GM21390 (cell line): ENCODE measurements at regions not wholly inside any gene's neighbourhood (a gene's known extent, or its start where the extent isn't known, plus 50 kb on each side); places are given as distances from the start of the nearest gene placed in this dataset.
A peak's percentile ranks its signal among the peaks of the same experiment; 100 is the strongest.
"Not testable (repeated sequence)": the region's sequence is repeated elsewhere in the genome, so short reads cannot be mapped to it uniquely, and the experiment has no call there.

Source experiments
- ATAC-seq: cut with Tn5 transposase; IDR thresholded peaks from one replicate; pipeline ENCODE4 v1.9.1; 2021; ENCODE audit not compliant: unreplicated experiment

DNA sequence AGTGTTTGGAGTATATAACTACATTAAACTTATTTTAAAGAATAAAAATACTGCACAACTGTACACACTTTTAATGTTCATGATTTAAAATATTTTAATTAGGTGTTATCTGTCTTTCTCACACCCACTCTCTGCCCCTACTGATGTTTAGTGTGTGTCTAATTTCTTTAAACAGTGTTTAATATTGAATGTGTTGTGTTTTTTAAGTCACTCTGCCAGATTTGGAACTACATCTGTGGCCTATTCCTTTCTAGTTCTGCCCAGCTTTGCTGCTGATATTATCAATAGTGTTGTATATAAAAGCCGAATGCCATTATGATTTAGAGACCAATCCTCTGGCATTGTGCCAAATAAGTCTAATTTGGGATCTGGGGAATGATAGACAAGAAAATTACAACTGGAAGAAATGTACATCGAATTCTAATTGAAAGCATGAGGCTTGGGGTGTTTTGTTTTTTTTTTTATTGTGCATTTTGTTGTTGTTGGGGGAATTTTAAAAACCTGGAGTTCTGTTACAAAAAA lies 398.0 kb downstream of the CPS1 start:
- ATAC-seq, result no peak

GRCh38 chr2:210955591-210955990 lies 399.2 kb downstream of the CPS1 start:
- no peak for ATAC-seq

DNA sequence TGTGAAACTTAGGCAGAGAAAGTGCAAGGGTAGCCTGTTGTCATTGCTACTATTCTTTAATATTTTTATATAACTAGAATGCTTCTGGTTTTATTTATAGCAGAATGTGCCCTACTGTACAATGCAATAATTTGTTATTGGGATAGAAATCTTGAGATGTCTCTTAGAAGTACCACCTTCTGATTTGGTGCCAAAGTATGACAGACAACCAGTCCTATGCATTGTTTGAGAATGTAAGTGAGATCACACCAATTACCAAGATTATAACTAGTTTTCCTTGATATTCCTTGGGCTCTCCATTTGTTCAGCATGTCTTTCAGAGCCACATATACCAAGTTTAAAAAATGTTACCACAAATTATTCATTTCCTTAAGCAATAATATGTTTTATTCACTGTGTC lies 399.7 kb downstream of the CPS1 start:
- no peak for ATAC-seq

DNA sequence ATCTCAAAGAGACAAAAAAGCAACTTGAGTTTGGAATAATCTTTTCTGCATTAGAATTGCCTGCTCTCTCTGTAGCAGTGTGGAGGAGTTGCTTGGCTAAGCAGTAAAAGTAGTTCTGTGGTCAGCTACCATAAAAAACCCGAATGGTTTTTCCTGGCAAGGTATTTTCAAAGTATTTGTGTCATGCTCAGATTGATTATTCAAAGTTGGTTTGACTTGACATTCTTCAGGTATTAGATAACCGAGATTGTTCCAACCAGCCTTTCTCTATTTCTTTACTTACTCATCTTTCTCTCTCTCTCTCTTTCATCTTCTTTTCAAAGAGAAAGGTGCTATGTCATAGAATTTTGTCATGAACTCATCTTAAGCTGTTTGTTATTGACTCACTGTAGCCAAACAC lies 404.9 kb downstream of the CPS1 start:
- ATAC-seq, result no peak

DNA sequence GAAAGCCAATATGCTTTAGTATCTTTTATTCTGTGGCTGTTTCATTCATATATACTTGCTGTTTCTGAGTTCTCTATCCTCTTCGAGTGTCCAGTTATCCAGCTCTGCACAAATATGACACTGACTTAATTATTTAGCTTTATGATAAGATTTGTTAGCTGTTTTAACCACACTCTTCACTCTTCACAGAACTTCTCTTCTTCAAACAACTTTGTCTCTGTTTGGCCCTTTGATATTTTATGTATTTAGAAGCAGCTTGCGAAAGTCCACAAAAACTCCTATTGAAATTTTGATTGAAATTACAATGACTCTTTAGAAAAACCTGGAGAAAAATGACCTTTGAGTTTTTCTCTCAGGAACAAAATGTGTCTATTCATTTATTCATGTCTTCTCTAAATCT lies 407.0 kb downstream of the CPS1 start:
- ATAC-seq, result no peak

DNA sequence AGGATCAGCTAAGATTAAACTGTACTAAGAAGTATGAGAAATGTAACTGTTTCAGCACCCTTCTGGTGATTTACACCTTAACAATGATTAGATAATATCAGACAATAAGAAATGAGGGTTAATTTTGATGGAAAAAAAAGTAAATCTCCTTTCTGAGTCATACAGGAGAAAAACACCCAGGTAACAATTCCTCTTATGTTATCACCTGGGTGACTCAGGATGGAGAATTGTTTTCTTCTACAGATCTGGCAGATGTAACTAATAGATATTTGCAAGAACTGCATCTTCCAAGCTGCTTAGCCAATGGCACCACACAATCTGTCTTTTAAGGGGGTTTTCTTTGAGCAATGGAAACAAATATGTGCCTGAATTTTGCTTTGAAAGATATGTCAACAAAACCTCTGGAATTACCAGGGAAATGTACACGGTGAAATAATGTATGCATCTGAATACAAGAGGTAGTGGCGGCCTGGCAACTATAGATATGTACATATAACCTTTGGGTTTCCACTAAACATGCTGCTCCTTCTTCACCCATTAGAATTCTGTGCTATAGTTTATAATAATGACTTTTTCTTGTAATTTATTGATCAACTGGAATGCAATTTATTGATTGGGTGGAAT lies 407.9 kb downstream of the CPS1 start:
- no peak for ATAC-seq

- no peak for ATAC-seq
Measured at GRCh38 chr2:210965472-210965871, 409.1 kb downstream of the CPS1 start.

DNA sequence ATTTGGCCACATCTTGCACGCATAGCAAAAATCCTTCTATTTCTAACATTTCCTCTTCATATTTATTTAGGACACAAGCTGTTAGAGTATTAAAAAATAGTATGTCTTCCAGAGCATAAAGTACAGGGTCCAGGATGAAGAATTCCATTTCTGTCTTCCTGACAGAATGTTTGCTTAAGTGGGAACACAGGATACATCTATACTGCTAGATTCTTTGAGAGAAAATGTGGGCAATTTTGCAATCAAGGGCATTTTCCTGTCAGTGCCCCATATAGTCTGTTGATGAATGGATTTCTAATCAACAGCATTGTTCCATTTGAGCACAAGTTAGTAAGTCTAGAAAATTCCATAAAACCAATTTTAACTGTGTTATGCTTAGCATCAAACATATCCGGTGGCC lies 409.9 kb downstream of the CPS1 start:
- no peak for ATAC-seq

DNA sequence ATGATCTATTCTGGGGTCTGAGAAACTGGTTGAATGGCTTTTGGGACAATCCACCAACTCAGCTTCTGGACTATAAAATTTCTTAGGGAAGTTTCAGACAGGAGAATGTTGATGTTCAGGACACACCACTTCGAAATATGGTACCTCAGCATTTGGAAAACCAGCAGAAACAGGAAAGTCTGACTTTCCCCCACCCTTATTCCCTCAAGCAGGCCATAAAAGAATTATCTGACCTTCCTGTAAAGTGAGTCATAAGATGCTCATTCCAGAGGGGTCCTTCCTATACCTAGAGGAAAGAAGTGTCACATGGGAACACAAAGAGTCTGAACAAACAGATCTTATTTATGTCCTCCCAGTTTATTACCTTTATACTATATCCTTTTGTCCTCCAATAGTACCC lies 415.0 kb downstream of the CPS1 start:
- no peak for ATAC-seq

DNA sequence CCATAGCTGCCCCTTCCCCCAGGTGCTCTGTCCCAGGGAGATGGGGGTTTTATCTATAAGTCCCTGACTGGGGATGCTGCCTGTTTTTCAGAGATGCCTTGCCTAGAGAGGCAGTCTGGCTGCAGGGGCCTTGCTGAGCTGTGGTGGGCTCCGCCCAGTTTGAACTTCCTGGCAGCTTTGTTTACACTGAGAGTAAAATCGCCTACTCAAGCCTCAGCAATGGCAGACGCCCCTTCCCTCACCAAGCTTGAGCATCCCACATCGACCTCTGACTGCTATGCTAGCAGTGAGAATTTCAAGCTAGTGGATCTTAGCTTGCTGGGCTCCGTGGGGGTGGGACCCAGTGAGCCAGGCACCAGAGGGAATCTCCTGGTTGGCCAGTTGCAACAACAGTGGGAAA lies 430.4 kb downstream of the CPS1 start:
- not testable (repeated sequence) for ATAC-seq

- ATAC-seq, result no peak
Measured at GRCh38 chr2:210991107-210991506, 434.7 kb downstream of the CPS1 start.

DNA sequence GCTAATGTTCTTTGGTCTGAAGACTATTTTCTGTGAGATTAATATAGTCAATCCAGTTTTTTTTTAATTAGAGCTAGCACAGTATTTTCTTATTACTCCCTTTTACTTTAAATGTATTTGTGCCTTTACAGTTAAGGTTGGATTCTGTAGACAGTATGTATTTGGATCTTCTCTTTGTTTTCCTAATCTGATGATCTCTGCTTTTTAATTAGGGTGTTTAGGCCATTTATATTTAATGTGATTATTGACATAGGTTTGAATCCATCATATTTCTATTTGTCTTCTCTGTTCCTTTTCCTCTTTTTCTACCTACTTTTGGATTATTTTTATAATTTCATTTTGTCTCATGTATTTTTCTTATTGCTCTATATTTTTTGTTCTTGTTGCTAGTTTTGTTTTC lies 437.7 kb downstream of the CPS1 start:
- no peak for ATAC-seq

DNA sequence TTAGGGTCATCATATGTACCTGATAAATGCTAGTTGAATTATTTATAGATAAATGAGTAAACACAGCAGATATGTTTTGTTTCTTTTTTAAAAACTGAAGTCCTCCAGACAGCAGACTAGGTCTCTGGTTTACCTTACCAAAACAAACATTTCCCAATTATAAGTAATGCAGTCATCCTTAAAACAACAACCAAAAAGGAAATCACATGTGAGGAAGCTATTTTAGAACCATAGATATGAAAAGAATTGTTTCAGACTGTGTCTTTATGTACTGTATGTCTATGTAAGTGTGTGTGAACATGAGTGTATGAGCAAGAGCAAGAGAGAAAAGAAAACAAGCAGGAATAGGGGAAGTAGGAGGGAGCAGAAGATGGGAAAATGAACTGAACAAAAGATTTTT lies 441.0 kb downstream of the CPS1 start:
- ATAC-seq, result no peak

DNA sequence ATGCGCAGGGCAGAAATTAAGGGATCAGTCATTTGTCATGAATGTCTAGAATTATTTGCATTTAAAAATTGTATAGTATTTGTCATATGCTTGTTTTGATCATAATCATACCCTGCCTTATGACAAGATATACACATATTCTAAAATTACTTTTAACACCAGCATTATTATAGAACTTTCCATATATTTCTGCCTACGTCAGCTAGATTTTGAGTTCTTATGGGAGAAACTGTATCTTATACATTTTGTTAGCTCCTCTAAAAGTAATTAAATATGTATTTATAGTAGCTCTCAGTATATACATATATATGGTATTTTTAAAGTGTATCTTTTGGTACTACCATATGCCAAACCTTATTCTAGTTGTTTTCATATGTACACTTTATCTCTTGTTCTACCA lies 441.9 kb downstream of the CPS1 start:
- ATAC-seq, result no peak

GRCh38 chr2:211014376-211014775 lies 458.0 kb downstream of the CPS1 start:
- no peak for ATAC-seq

GRCh38 chr2:211014906-211015305 lies 458.5 kb downstream of the CPS1 start:
- no peak for ATAC-seq

DNA sequence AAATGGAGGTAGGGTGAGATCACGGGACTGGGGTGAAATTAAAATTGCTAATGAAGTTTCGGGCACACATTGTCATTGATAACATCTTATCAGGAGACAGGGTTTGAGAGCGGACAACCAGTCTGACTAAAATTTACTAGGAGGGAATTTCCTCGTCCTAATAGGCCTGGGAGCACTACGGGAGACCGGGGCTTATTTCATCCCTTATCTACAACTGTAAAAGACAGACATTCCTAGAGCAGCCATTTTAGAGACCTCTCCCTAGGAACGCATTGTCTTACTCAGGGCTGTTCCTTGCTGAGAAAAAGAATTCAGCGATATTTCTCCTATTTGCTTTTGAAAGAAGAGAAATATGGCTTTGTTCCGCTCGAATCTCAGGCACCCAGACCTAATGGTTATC lies 468.7 kb downstream of the CPS1 start:
- ATAC-seq, result not testable (repeated sequence)

GRCh38 chr2:211026109-211026508 lies 469.7 kb downstream of the CPS1 start:
- ATAC-seq, result no peak

DNA sequence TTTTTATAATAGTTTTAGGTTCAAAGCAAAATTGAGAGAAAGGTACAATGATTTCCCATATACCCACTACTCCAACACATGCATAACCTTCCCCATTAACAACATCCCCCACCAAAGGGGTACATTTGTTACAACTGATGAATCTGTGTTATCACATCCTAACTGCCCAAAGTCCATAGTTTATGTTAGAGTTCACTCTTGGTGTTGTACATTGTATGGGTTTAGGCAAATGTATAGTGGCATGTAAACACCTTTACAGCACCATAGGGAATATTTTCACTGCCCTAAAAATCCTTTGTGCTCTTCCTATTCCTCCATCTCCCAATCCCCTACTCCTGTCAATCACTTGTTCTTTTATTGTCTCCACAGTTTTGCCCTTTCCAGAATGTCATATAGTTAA lies 471.6 kb downstream of the CPS1 start:
- no peak for ATAC-seq

DNA sequence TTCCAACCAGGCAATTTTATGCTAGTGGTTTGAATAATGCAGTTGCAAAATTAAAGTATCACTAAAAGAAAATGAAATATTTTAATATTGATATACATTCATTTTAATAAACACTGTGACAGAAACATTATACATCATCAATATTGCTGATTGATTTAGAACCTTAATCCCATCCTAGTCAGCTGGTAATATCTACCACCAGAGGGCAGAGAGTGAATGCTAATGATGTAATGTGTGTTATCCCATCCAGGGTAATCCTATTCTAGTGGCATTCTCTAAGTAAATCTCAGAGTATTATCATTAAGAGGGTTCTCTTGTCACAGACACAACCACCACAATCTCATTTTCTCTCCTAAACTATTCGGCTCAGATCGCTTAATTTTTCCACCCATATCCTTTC lies 477.4 kb downstream of the CPS1 start:
- no peak for ATAC-seq

GRCh38 chr2:211035548-211036185 lies 479.3 kb downstream of the CPS1 start:
- peak; percentile 70 for ATAC-seq

DNA sequence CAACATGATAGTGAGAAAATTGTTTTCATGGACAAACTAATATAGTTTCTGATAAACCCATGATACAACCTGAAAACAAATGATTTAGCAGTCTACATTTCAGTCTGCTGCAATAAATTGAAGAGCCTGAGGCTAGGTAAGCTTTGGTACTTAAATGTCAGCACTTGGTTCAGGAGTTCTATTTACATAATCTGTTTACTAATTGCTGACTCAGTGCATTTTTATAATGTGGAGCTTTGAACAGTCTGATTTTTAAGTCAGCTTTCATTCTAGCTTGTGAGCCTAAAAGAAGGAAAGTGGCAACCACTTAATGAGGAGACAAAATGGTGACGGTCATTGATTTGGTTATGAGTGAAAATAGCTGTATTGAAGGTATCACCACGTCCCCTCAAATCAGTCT lies 488.6 kb downstream of the CPS1 start:
- ATAC-seq, result no peak
